Hepatocyte (in vitro differentiated cells): ENCODE measurements at regions not wholly inside any gene's neighbourhood (a gene's known extent, or its start where the extent isn't known, plus 50 kb on each side); places are given as distances from the start of the nearest gene placed in this dataset.

ENCODE experiments used
- DNase-seq: peaks from one replicate; pipeline ENCODE4 v3.0.0-alpha.2; 2016; ENCODE audit warnings: low spot score
- H2AFZ ChIP-seq: fragments of 200-600 bp; sonication (generic); 2 replicates; pipeline ENCODE4 v1.6.0; 2016; ENCODE audit warnings: antibody characterized with exemption, mild to moderate bottlenecking
- H3K27ac ChIP-seq: fragments of 200-600 bp; sonication (generic); 2 replicates; pipeline ENCODE4 v1.5.1; 2016; ENCODE audit warnings: mild to moderate bottlenecking
- H3K27me3 ChIP-seq: fragments of 200-600 bp; sonication (generic); 2 replicates; pipeline ENCODE4 v1.6.1; 2016
- H3K36me3 ChIP-seq: fragments of 200-600 bp; sonication (generic); replicated peaks from 2 replicates; pipeline ENCODE4 v1.5.1; 2016; ENCODE audit warnings: low read depth; ENCODE audit not compliant: insufficient read depth
- H3K4me1 ChIP-seq: fragments of 200-600 bp; sonication (generic); 2 replicates; pipeline ENCODE4 v1.5.1; 2016; ENCODE audit warnings: mild to moderate bottlenecking, moderate library complexity; ENCODE audit not compliant: insufficient read depth
- H3K4me2 ChIP-seq: fragments of 200-600 bp; sonication (generic); 2 replicates; pipeline ENCODE4 v1.6.0; 2016
- H3K4me3 ChIP-seq: fragments of 200-600 bp; sonication (generic); 2 replicates; pipeline ENCODE4 v1.5.1; 2016; ENCODE audit warnings: mild to moderate bottlenecking
- H3K79me2 ChIP-seq: fragments of 200-600 bp; sonication (generic); 2 replicates; pipeline ENCODE4 v1.6.0; 2017; ENCODE audit warnings: mild to moderate bottlenecking
- H3K9me2 ChIP-seq: fragments of 200-600 bp; sonication (generic); replicated peaks from 2 replicates; pipeline ENCODE4 v1.6.0; 2017; ENCODE audit warnings: mild to moderate bottlenecking; ENCODE audit not compliant: insufficient read depth
- H3K9me3 ChIP-seq: fragments of 200-600 bp; sonication (generic); 2 replicates; pipeline ENCODE4 v1.5.1; 2016; ENCODE audit warnings: low read depth, mild to moderate bottlenecking
- H4K20me1 ChIP-seq: fragments of 200-600 bp; sonication (generic); 2 replicates; pipeline ENCODE4 v1.6.0; 2016; ENCODE audit warnings: mild to moderate bottlenecking; ENCODE audit not compliant: insufficient read depth, poor library complexity, severe bottlenecking
- EZH2 ChIP-seq: fragments of 200-600 bp; sonication (generic); IDR thresholded peaks from 2 replicates; pipeline ENCODE4 v1.6.1; 2016; ENCODE audit warnings: antibody characterized with exemption, mild to moderate bottlenecking, borderline replicate concordance
- EZH2phosphoT487 ChIP-seq: fragments of 200-600 bp; sonication (generic); IDR thresholded peaks from one replicate; pipeline ENCODE4 v1.6.1; 2018; ENCODE audit warnings: antibody characterized with exemption, mild to moderate bottlenecking, low read depth, moderate library complexity; ENCODE audit not compliant: unreplicated experiment, severe bottlenecking
- WGBS: methylation state at CpG from one replicate; pipeline ENCODE4 v1.1.6; 2016; ENCODE audit warnings: low lambda C conversion rate; ENCODE audit errors: missing lambda C conversion rate; 5-methylcytosine and 5-hydroxymethylcytosine counted together
- TF ChIP-seq, protein P1 (sequence below): fragments of 200-600 bp; sonication (generic); IDR thresholded peaks from 2 replicates; pipeline ENCODE4 v1.5.1; 2016; ENCODE audit warnings: antibody characterized with exemption, mild to moderate bottlenecking; ENCODE audit not compliant: poor library complexity

DNA sequence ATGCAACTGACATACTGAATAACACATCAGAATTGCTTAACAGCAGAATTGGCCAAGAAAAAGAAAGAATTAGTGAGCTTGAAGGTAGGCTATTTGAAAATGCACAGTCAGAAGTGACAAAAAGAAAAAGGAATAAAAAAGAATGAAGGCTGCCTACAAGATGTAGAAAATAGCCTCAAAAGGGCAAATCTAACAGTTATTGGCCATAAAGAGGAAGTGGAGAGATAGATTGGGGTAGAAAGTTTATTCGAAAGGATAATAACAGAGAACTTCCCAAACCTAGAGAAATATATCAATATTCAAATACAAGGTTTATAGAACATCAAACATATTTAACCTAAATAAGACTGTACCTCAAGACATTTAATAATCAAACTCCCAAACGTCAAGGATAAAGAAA, 67.5 kb downstream of the ATP6V1G3 start:
- Histone ChIP-seq H3K79me2 (no peaks in the 10 kb centered on the region), H3K9me3 (no peaks in the 10 kb centered on the region), H4K20me1 (no peaks in the 10 kb centered on the region), H3K27me3 (no peaks in the 10 kb centered on the region), H3K36me3 (no peaks in the 10 kb centered on the region), H3K27ac (no peak overlapping the region), H3K4me2 (no peak overlapping the region), H3K4me3 (no peak overlapping the region), H3K4me1 (no peaks in the 10 kb centered on the region), H3K9me2 (no peaks in the 10 kb centered on the region), H2AFZ (no peak overlapping the region)
- TF ChIP-seq EZH2phosphoT487 (no peak), EZH2 (no peak)
- TF ChIP-seq, protein P1, sequence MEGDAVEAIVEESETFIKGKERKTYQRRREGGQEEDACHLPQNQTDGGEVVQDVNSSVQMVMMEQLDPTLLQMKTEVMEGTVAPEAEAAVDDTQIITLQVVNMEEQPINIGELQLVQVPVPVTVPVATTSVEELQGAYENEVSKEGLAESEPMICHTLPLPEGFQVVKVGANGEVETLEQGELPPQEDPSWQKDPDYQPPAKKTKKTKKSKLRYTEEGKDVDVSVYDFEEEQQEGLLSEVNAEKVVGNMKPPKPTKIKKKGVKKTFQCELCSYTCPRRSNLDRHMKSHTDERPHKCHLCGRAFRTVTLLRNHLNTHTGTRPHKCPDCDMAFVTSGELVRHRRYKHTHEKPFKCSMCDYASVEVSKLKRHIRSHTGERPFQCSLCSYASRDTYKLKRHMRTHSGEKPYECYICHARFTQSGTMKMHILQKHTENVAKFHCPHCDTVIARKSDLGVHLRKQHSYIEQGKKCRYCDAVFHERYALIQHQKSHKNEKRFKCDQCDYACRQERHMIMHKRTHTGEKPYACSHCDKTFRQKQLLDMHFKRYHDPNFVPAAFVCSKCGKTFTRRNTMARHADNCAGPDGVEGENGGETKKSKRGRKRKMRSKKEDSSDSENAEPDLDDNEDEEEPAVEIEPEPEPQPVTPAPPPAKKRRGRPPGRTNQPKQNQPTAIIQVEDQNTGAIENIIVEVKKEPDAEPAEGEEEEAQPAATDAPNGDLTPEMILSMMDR: no peak
- no peak for DNase-seq
- 91% methylated on average over 2 of the region's 2 CpGs for WGBS

DNA sequence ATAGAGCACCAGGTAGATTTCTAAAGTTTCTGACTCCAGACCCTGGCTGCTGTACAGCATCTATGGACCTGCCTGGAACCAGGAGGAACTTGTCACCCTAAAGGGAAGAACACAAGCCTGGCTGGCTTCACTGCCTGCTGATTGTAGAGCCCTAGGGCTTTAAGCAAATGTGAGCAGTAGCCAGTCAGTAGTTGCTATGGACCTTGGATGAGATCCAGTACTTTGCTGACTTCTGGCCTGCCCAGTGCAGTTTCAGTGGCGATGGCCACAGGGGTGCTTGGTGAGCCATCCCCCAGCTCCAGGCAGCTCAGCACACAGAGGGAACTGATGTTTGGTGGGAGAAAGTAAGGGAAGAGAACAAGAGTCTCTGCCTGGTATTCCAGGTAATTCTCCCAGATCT, 68.4 kb downstream of the ATP6V1G3 start:
- no peak overlapping the region for H3K4me3 ChIP-seq
- no peaks in the 10 kb centered on the region for H3K4me1 ChIP-seq
- H2AFZ ChIP-seq: no peak overlapping the region
- no peaks in the 10 kb centered on the region for H3K27me3 ChIP-seq
- no peak overlapping the region for H3K27ac ChIP-seq
- no peaks in the 10 kb centered on the region for H4K20me1 ChIP-seq
- H3K4me2 ChIP-seq: no peak overlapping the region
- no peaks in the 10 kb centered on the region for H3K9me2 ChIP-seq
- no peaks in the 10 kb centered on the region for H3K9me3 ChIP-seq
- H3K79me2 ChIP-seq: no peaks in the 10 kb centered on the region
- TF ChIP-seq EZH2: no peak
- TF ChIP-seq EZH2phosphoT487: no peak
- TF ChIP-seq, protein P1: no peak
- DNase-seq: no peak
- H3K36me3 ChIP-seq: no peaks in the 10 kb centered on the region
- 100% methylated on average over 1 of the region's 1 CpG for WGBS

DNA sequence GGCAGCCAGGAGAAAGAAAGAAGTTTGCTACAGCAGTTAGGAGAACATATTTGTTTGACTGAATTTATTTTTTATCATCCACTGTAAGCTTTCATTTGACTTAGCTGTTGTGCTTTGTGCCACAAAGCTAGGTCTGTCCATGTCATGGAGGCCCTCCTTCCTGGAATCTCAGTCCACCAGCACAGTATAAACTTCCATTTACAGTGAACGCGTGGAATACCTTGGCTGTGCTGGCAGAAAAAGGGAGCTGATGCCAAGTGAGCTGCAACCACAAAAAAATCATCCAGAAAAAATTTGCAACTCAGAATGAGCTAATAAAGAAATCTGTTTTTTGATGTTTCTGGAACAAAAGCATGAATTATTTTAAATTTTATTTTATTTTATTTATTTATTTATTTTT, 72.6 kb downstream of the ATP6V1G3 start:
- TF ChIP-seq, protein P1: no peak
- TF ChIP-seq EZH2phosphoT487 (no peak), EZH2 (no peak)
- WGBS: 93% methylated on average over 2 of the region's 2 CpGs
- Histone ChIP-seq H3K27ac (no peak overlapping the region), H3K79me2 (no peaks in the 10 kb centered on the region), H3K4me1 (no peaks in the 10 kb centered on the region), H3K9me2 (no peaks in the 10 kb centered on the region), H3K9me3 (no peaks in the 10 kb centered on the region), H3K27me3 (no peaks in the 10 kb centered on the region), H3K36me3 (no peaks in the 10 kb centered on the region), H2AFZ (no peak overlapping the region), H3K4me2 (no peak overlapping the region), H3K4me3 (no peak overlapping the region), H4K20me1 (no peaks in the 10 kb centered on the region)
- no peak for DNase-seq

DNA sequence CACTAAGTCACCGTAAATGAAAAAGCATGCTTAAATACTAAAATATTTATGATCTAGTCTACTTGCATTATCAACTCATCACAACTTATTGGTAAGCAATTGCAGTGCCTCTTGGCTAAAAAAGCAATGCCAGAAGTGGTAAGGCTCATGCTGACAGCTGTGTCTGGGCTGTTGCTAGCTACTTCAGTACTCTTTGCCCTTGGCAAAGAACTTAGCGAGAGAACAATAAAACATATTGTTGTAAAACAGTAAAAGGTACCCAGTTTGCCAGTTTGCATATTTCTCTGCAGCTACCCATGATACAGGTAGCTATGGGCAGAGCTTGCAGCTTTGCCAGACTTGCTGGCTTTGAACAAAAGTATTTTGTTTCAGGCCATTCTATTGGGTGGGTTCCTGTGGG, 73.1 kb downstream of the ATP6V1G3 start:
- Histone ChIP-seq H3K79me2 (no peaks in the 10 kb centered on the region), H3K4me1 (no peaks in the 10 kb centered on the region), H3K27me3 (no peaks in the 10 kb centered on the region), H3K27ac (no peak overlapping the region), H3K9me2 (no peaks in the 10 kb centered on the region), H3K4me3 (no peak overlapping the region), H3K36me3 (no peaks in the 10 kb centered on the region), H2AFZ (no peak overlapping the region), H4K20me1 (no peaks in the 10 kb centered on the region), H3K4me2 (no peak overlapping the region), H3K9me3 (no peaks in the 10 kb centered on the region)
- 59% methylated on average over 2 of the region's 2 CpGs for WGBS
- TF ChIP-seq EZH2 (no peak), EZH2phosphoT487 (no peak)
- TF ChIP-seq, protein P1: no peak
- no peak for DNase-seq
